DOHH2 (cell line): ENCODE measurements at regions not wholly inside any gene's neighbourhood (a gene's known extent, or its start where the extent isn't known, plus 50 kb on each side); places are given as distances from the start of the nearest gene placed in this dataset.
"Not testable (repeated sequence)": the region's sequence is repeated elsewhere in the genome, so short reads cannot be mapped to it uniquely, and the experiment has no call there.

Experiments used
- CTCF ChIP-seq: fragments of 200-600 bp; sonication (generic); IDR thresholded peaks from one replicate; pipeline ENCODE4 v1.5.1; 2014; ENCODE audit warnings: antibody characterized with exemption, mild to moderate bottlenecking, low read depth, low read length; ENCODE audit not compliant: poor library complexity, severe bottlenecking
- EZH2phosphoT487 ChIP-seq: fragments of 200-600 bp; sonication (generic); IDR thresholded peaks from 2 replicates; pipeline ENCODE4 v1.6.1; 2017; ENCODE audit warnings: borderline replicate concordance, mild to moderate bottlenecking, antibody characterized with exemption, low read length, moderate library complexity, mixed read lengths

- not testable (repeated sequence) for TF ChIP-seq CTCF, EZH2phosphoT487
Observed at GRCh38 chr17:54639426-54639825, 261.2 kb upstream of the TOM1L1 start.
